SHP77 treated with DMSO at 0.1 percent for 48 hours (cell line): ENCODE measurements at regions not wholly inside any gene's neighbourhood (a gene's known extent, or its start where the extent isn't known, plus 50 kb on each side); places are given as distances from the start of the nearest gene placed in this dataset.
"Not testable (repeated sequence)": the region's sequence is repeated elsewhere in the genome, so short reads cannot be mapped to it uniquely, and the experiment has no call there.

Experiments used
- DNase-seq: peaks from one replicate; lab custom pipeline; 2025; lab: John Stamatoyannopoulos, UW

DNA sequence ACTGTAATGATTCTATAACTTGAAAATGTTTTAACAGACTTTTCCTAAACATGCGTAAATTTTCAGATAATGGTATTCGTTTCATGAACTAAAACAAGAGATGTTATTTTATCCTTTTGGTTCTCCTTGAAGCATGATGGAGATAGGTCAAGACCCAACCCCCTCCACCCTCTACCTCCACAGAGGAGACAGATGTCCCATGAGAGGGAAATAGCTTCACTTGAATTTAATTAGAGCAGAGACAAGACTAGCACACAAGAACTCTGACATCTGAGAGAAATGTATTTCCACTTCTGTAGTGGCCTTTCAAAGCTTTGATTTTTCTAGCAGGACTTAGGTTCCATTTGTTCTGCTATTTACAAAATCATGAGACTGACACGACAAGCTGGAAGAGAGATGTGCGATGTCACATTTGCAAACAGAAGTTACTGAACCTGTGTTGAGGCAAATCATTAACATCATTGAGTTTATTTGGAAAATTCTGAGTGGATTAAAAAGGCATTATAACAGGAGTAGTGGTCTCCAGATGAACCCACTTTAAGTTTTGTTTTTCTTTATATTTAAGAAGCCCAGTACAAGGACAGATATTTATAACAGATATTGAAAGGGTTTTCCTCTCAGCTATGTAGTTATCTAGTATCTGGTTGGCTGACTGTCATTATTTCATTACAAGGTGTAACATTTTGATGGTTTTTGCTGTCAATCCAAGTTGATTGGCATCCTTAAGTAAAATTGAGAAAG is 276.2 kb downstream of the ASXL3 start:
- DNase-seq = no peak

DNA sequence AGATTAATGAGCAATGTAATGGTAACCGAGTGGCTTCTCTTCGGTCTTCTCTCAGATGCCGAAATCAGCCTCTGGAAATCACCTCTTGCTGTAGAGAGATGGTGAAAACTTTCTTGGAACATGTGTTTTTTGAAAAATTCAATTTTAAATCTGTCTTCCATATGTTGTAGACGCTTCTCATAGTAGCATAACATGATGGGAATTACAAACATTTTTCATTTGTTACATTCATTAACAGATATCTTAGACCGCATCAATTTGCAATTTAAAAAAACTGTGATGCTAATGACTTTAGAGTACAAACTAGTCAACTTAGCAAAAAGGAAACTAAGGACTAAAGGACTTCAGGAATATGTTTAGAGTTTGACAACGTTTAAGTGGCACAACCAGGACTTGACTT is 275.2 kb downstream of the ASXL3 start:
- no peak for DNase-seq

GRCh38 chr18:33851546-33852078 is 273.6 kb downstream of the ASXL3 start:
- DNase-seq = no peak

GRCh38 chr18:33849731-33850130 is 271.7 kb downstream of the ASXL3 start:
- DNase-seq = no peak

GRCh38 chr18:33844232-33844631 is 266.2 kb downstream of the ASXL3 start:
- DNase-seq = no peak

- no peak for DNase-seq
Measured at GRCh38 chr18:33841221-33841967, 263.4 kb downstream of the ASXL3 start.

DNA sequence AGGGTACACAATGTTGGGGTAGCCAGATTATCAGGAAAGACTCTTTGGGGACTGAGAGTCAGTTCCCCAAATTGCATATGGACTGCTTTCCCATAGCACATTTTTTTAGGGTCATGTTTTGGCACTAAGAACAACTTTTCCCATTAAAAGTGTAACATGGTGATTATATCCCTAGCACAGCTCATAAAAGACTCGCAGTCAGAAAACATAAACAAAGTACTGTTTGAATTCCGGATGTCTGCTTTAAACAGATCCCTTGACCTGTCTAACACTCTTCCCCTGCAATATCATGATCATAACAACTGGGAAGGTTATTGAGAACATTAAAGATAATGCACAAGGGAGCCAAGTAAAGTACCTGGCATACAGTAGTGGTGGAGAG is 262.2 kb downstream of the ASXL3 start:
- DNase-seq = no peak

DNA sequence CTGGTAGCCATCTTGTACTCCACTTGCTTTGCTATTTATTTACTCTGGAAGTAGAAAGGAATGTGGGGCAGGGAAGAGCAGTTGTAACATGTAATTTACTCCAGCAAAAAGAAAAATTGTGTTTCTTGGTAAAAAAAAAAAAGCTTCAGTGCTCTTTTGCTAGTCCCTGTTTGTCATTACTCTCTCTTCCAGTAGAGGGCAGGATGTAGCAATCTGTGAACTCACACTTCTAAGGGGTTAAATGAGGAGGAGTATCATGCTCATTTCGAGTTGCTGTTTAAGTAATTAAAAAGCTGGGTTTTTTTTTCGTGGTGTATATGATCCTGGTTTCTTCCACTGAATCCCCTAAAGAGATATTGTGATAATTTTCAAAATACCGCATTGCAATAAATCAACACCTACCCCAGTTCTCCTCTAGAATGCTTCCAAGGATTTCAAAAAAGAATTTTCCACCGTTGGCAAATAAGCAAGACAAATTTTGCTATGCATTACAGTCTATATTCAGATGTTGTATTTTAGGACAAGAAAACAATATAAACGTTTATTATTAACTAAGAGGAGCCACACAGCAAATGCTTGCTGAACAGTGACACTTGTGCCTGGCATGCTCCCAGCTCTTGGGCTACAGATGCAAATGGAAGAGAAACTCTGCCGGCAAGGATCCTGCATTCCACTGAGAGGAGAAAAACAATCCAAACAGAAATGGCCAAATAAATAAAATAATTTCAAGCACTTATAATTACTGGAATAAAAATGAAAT is 261.6 kb downstream of the ASXL3 start:
- peak; percentile 27 for DNase-seq

DNA sequence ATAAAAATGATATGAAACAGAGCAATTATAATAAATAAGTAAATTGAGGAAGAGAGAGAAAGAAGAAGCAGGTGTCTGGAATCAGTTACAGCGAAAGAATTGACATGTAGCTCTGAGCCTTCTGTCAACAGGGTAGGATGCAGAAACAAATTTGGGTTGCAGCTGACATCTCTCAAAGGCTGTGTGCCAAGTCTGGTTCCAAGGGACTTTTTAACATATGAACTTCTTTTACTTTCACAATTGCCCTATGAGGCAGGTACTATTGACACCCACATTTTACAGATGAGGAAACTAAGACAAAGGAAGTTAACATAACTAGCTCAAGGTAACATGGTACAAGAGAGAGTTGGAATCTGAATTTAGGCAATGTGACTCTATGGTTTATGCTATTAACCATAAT is 260.0 kb downstream of the ASXL3 start:
- DNase-seq = no peak

DNA sequence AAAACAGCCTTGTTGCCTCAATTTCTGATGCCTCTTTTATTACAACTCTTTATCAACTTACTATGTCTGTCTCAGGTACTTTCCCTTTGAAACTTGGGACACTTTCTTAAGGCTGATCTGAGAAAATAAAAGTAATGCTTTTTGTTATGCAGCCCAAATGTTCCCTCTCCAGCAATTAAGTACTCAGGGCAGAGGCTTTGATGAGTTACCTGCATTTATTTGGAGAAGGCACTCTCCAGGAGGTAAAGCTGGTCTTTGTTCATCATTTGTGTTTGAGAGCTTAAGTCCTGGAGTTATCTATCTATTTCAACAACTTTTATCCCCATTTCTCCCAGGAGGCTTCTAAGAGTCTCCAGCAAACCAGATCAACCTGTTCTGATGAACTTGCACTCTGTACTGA is 259.2 kb downstream of the ASXL3 start:
- no peak for DNase-seq

DNA sequence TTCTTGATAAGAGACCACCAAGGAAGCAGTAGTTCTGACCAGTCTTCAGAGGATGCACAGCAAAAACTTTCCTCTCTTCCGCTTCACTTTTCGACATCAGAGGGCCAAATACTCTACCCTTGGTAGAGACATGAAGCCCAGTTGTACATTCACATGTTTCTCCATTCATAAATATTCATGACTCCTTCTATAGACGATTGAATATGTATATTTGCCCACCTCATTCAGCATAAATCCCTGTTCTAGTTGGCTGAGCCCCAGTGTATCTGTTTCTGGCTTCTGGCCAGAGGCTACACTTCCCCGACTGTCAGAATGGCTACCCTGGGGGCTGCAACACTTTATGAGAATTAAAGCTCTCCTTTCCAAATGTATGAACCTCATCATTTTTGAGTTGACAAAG is 258.5 kb downstream of the ASXL3 start:
- peak; percentile 15 for DNase-seq

- DNase-seq = peak; percentile 10
Measured at GRCh38 chr18:33835419-33835818, 257.4 kb downstream of the ASXL3 start.

DNA sequence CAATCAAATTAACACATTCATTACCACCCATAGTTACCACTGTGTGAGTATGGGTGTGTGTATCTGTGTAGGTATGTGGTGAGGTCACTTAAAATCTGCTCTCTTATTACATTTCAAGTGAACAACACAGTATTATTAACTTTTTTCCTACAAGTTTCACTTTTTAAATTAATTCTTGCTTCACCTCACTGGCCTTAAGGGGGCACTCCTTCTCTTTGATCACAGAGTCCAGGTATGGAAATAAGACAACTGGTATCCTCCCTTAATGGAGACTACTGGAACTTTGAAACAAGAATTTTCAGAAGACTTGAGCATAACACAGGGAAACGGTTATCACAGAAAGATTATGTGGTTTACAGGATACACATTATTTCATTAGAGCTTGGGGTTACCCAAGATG is 255.8 kb downstream of the ASXL3 start:
- DNase-seq = no peak

- DNase-seq = no peak
Measured at GRCh38 chr18:33831424-33831823, 253.4 kb downstream of the ASXL3 start.

DNA sequence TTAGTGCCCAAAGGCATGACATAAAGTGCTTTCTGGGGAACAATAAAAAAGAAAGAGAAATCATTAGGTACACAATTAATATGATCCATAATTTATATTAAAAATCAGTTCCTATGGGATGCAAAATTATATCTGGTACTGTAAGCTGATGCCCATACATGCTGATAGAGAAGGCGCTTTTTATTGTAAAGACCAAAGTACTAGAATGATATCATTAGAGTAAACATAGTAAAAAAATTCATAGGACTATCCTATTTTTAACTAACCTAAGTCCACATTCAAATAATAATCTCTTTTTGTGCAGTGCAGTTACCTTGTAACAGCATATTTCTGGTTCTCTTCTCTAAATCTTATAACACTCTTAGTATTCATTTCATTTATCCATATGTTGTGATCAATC is 252.2 kb downstream of the ASXL3 start:
- DNase-seq = no peak

GRCh38 chr18:33828949-33829348 is 250.9 kb downstream of the ASXL3 start:
- no peak for DNase-seq

DNA sequence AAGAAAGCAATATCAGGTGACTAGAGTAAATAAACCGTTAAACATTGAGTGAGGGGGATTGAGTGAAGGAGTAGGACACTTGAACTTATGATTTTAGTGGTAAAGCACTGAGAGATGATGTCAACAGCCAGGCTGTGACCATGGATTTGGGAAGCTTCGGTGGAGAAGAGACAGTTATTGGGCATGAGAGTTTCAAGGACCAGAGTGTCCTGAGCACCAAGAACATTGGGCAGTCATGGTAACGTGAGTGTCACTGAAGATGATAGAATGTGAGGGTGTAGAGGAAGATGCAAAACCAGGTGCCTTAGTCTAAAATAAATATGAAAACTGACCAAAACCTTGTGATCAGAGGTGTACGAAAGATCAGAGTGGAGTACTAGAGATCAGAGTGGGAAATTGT is 248.1 kb downstream of the ASXL3 start:
- peak; percentile 64 for DNase-seq

DNA sequence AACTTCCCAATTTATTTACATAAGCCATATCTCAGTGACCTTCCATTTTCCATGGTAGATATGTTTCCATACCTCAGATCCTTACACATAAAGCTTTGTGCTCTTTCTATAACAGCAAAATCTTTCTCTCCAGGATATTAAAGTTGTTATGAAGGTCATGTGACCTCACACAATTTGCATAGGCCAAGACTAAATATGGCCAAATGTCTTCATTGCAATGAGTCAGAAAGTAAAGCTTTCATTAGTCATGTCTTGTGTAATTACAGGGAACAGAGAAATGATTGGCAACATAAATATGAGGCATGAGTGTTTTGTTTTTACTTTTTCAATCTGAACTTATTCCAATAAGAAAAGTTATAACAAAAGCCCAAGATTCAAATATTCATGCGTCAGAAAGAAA is 243.5 kb downstream of the ASXL3 start:
- DNase-seq = no peak

- DNase-seq = peak; percentile 6
Measured at GRCh38 chr18:33820517-33821371, 242.7 kb downstream of the ASXL3 start.

DNA sequence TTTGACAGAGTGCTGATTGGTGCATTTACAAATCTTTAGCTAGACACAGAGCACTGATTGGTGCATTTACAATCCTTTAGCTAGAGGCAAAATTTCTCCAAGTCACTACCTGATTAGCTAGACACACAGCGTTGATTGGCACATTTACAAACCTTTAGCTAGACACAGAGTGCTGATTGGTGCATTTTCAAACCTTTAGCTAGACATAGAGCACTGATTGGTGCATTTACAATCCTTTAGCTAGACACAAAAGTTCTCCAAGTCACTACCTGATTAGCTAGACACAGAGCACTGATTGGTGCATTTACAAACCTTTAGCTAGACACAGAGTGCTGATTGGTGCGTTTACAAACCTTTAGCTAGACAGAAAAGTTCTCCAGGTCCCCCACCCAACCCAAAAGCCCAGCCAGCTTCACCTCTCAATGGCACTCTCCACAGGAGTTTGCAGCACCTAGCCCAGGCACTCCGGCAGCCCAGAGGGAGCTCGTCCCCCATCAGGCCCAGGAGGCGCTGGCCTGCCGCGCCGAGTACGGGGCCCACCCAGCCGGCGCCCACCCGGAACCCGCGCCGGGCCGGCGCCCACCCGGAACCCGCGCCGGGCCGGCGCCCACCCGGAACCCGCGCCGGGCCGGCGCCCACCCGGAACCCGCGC is 241.8 kb downstream of the ASXL3 start:
- not testable (repeated sequence) for DNase-seq

- DNase-seq = no peak
Measured at GRCh38 chr18:33818145-33818544, 240.1 kb downstream of the ASXL3 start.
